OCI-LY7 (cell line): ENCODE measurements at regions not wholly inside any gene's neighbourhood (a gene's known extent, or its start where the extent isn't known, plus 50 kb on each side); places are given as distances from the start of the nearest gene placed in this dataset.

Source experiments
- BruUV-seq: library from RNA; stranded (reverse); fragments of 400-500 nt; replicated peaks from 2 replicates; lab custom pipeline; 2021; lab: Mats Ljungman, UMichigan
- CTCF ChIA-PET: fragments of 300-600 bp; sonication (Branson Sonifier 250); formaldehyde crosslinking; loops from one replicate; lab custom pipeline; 2022; ENCODE audit warnings: antibody characterized with exemption; ENCODE audit not compliant: unreplicated experiment; lab: Charles Lee
- POLR2A ChIA-PET: fragments of 300-600 bp; sonication (Branson Sonifier 250); formaldehyde crosslinking; loops from one replicate; lab custom pipeline; 2022; ENCODE audit warnings: antibody characterized with exemption; lab: Charles Lee
- DNase-seq: peaks from one replicate; pipeline ENCODE4 v3.0.0-alpha.2; 2015; ENCODE audit warnings: low spot score
- H2AFZ ChIP-seq: fragments of 200-600 bp; sonication (generic), shearing (Covaris generic); 2 replicates; pipeline ENCODE4 v1.6.1; 2014; ENCODE audit warnings: mild to moderate bottlenecking, antibody characterized with exemption, low read length, moderate library complexity
- H3K27ac ChIP-seq: fragments of 200-600 bp; sonication (generic); 2 replicates; pipeline ENCODE4 v1.5.1; 2014; ENCODE audit warnings: mixed run types, low read depth, mild to moderate bottlenecking, moderate library complexity, low read length, inconsistent platforms; ENCODE audit not compliant: poor library complexity, severe bottlenecking
- H3K36me3 ChIP-seq: fragments of 200-600 bp; sonication (generic); 2 replicates; pipeline ENCODE4 v1.6.1; 2014; ENCODE audit warnings: mild to moderate bottlenecking, antibody characterized with exemption, low read length, moderate library complexity, mixed read lengths; ENCODE audit not compliant: insufficient read depth
- H3K4me1 ChIP-seq: fragments of 200-600 bp; sonication (generic); 2 replicates; pipeline ENCODE4 v1.5.1; 2014; ENCODE audit warnings: mild to moderate bottlenecking, low read length; ENCODE audit not compliant: insufficient read depth, poor library complexity, severe bottlenecking
- H3K4me2 ChIP-seq: fragments of 200-600 bp; sonication (generic); 2 replicates; pipeline ENCODE4 v1.6.1; 2014; ENCODE audit warnings: mild to moderate bottlenecking, low read length
- H3K4me3 ChIP-seq: fragments of 200-600 bp; sonication (generic); 2 replicates; pipeline ENCODE4 v1.5.1; 2014; ENCODE audit warnings: mild to moderate bottlenecking, low read depth, low read length; ENCODE audit not compliant: poor library complexity, severe bottlenecking
- H3K79me2 ChIP-seq: fragments of 200-600 bp; sonication (generic); 2 replicates; pipeline ENCODE4 v1.6.1; 2016; ENCODE audit warnings: low read depth, mild to moderate bottlenecking, low read length, moderate library complexity, mixed read lengths; ENCODE audit not compliant: insufficient read depth
- H3K9me2 ChIP-seq: fragments of 200-600 bp; sonication (generic); 2 replicates; pipeline ENCODE4 v1.6.1; 2016; ENCODE audit warnings: mild to moderate bottlenecking, low read length, mixed read lengths; ENCODE audit not compliant: insufficient read depth
- H3K9me3 ChIP-seq: fragments of 200-600 bp; sonication (generic); 2 replicates; pipeline ENCODE4 v1.6.1; 2014; ENCODE audit warnings: mild to moderate bottlenecking, mixed run types, low read length, mixed read lengths
- H4K20me1 ChIP-seq: fragments of 200-600 bp; sonication (generic); 2 replicates; pipeline ENCODE4 v1.6.1; 2014; ENCODE audit warnings: mild to moderate bottlenecking, antibody characterized with exemption, low read length, moderate library complexity, mixed read lengths; ENCODE audit not compliant: insufficient read depth
- EZH2phosphoT487 ChIP-seq: fragments of 200-600 bp; sonication (generic); IDR thresholded peaks from 2 replicates; pipeline ENCODE4 v1.6.1; 2018; ENCODE audit warnings: low read depth, borderline replicate concordance, mild to moderate bottlenecking, mixed run types, antibody characterized with exemption, low read length, moderate library complexity, mixed read lengths
- intact Hi-C: fragments of 100-400 bp; cut with micrococcal nuclease; formaldehyde crosslinking; loops from one replicate; pipeline ENCODE4 v1.10.0; 2022; ENCODE audit not compliant: unreplicated experiment
- TF ChIP-seq, protein P1 (sequence below): fragments of 200-600 bp; sonication (generic); conservative IDR thresholded peaks from 2 replicates; pipeline ENCODE4 v1.5.1; 2014; ENCODE audit warnings: mild to moderate bottlenecking, antibody characterized with exemption, low read length, moderate library complexity, mixed read lengths

GRCh38 chr17:70810609-70811008, 641.3 kb downstream of the KCNJ2 start:
- Histone ChIP-seq H3K4me3 (no peak overlapping the region), H3K79me2 (no peaks in the 10 kb centered on the region), H3K9me3 (no peaks in the 10 kb centered on the region), H3K4me1 (no peaks in the 10 kb centered on the region), H2AFZ (no peak overlapping the region), H3K27ac (no peak overlapping the region), H3K36me3 (no peaks in the 10 kb centered on the region), H3K4me2 (no peak overlapping the region), H4K20me1 (no peaks in the 10 kb centered on the region), H3K9me2 (no peaks in the 10 kb centered on the region)
- BruUV-seq = no TSS peak
- POLR2A ChIA-PET = interaction anchor here (0.6 to 0.7 kb wide), 3 partner anchors 90 to 1457 kb away, joined by 3 to 5 read pairs (median 4); no protein-coding TSS in a partner anchor
- TF ChIP-seq EZH2phosphoT487 = no peak
- TF ChIP-seq, protein P1, sequence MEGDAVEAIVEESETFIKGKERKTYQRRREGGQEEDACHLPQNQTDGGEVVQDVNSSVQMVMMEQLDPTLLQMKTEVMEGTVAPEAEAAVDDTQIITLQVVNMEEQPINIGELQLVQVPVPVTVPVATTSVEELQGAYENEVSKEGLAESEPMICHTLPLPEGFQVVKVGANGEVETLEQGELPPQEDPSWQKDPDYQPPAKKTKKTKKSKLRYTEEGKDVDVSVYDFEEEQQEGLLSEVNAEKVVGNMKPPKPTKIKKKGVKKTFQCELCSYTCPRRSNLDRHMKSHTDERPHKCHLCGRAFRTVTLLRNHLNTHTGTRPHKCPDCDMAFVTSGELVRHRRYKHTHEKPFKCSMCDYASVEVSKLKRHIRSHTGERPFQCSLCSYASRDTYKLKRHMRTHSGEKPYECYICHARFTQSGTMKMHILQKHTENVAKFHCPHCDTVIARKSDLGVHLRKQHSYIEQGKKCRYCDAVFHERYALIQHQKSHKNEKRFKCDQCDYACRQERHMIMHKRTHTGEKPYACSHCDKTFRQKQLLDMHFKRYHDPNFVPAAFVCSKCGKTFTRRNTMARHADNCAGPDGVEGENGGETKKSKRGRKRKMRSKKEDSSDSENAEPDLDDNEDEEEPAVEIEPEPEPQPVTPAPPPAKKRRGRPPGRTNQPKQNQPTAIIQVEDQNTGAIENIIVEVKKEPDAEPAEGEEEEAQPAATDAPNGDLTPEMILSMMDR = no peak
- intact Hi-C loops = no loop called here
- CTCF ChIA-PET = no interaction called here
- DNase-seq = no peak

- Histone ChIP-seq H2AFZ (no peak overlapping the region), H3K4me3 (no peak overlapping the region), H4K20me1 (no peaks in the 10 kb centered on the region), H3K27ac (no peak overlapping the region), H3K79me2 (no peaks in the 10 kb centered on the region), H3K4me2 (no peak overlapping the region), H3K36me3 (no peaks in the 10 kb centered on the region), H3K9me3 (peaks cover 6% of the 10 kb centered on the region; the same call in 1 of the 2 replicates), H3K4me1 (no peaks in the 10 kb centered on the region), H3K9me2 (no peaks in the 10 kb centered on the region)
- intact Hi-C loops = no loop called here
- TF ChIP-seq EZH2phosphoT487 = no peak
- TF ChIP-seq, protein P1 = no peak
- no TSS peak for BruUV-seq
- DNase-seq = no peak
- POLR2A ChIA-PET = no interaction called here
- CTCF ChIA-PET = no interaction called here
Measured at GRCh38 chr17:70813355-70813930, 644.1 kb downstream of the KCNJ2 start.

- TF ChIP-seq, protein P1 = no peak
- TF ChIP-seq EZH2phosphoT487 = no peak
- Histone ChIP-seq H2AFZ (no peak overlapping the region), H3K27ac (no peak overlapping the region), H3K4me1 (no peaks in the 10 kb centered on the region), H3K9me2 (no peaks in the 10 kb centered on the region), H3K79me2 (no peaks in the 10 kb centered on the region), H3K36me3 (no peaks in the 10 kb centered on the region), H3K9me3 (peaks cover 6% of the 10 kb centered on the region; the same call in 1 of the 2 replicates), H3K4me2 (no peak overlapping the region), H4K20me1 (no peaks in the 10 kb centered on the region), H3K4me3 (no peak overlapping the region)
- BruUV-seq = no TSS peak
- intact Hi-C loops = no loop called here
- ChIA-PET POLR2A (no interaction called here), CTCF (no interaction called here)
- no peak for DNase-seq
Measured at GRCh38 chr17:70819183-70819582, 649.9 kb downstream of the KCNJ2 start.
